ENCODE measurements at regions not wholly inside any gene's neighbourhood (a gene's known extent, or its start where the extent isn't known, plus 50 kb on each side); places are given as distances from the start of the nearest gene placed in this dataset.

DNA sequence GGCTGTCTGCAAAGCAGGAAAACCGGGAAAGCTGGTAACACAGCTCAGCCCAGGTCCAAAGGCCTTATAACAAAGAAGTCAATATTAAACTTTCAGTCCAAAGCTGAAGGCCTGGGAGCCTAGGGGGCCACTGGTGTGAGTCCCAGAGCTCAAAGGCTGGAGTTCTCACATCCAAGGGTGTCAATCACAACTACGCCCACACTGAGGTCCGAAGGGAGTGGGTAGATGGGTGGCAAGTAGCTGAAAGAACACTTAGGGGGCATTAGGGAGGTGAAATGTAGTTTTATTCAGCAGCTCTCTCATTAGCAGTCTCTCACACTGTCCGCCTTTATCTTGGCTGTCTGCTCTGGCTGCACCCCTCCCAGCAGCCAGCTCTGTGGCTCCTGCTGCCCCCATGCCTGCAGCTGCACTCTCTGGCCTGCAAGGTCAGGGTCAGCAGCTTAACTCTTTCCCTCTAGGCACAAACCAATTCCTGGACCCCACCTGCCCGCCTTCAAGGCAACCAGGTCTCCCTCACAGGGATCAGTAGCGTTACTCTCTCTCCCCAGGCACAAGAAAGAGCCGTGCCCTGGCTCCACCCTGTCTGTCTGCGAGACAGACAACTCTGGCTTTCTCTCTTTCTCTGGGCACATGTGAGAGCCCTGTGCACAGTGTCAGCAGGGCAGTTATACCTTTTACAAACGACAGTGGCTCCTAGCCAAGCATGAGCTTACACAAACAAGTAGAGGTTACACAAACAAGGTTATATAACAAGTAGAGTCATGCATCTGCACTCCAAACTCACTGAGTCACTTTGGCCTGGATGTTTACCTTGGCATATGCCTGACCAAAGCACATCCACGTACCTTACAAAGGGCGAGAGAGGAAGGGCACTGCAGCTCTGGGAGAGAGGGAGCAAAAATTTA is 249.4 kb upstream of the PCDH20 start:
- no peaks in the 10 kb centered on the region for H3K9me3 ChIP-seq (ENCODE audit: control insufficient read depth in 1 of 2, insufficient read depth in 1 of 2, low read depth in 1 of 2, low read length in 2 of 2)
- ChIA-PET RAD21 (ENCODE audit: low non-redundant PET in 1 of 2, low total read pairs in 2 of 2, uncharacterized antibody in 2 of 2, unreplicated experiment in 2 of 2) (no interaction called here), CTCF (no interaction called here), POLR2A (no interaction called here)
- no peak overlapping the region for H3K4me3 ChIP-seq (replicated peaks in 1 of 2; ENCODE audit: low read depth in 1 of 2, low read length in 2 of 2)
- no peaks in the 10 kb centered on the region for H4K20me1 ChIP-seq (ENCODE audit: insufficient read depth)
- no peak overlapping the region for H3K9ac ChIP-seq (ENCODE audit: low read length)
- H3K4me1 ChIP-seq (ENCODE audit: control insufficient read depth in 1 of 2, insufficient read depth in 2 of 2, low read length in 2 of 2): peaks cover 3 to 10% of the 10 kb centered on the region in 2 experiments; a peak in 2 of 4 replicates
- no TSS peak for BruUV-seq (replicated peaks)
- no peaks in the 10 kb centered on the region for H3K36me3 ChIP-seq (ENCODE audit: control insufficient read depth in 1 of 2, insufficient read depth in 2 of 2, low read length in 2 of 2)
- intact Hi-C loops (cut with micrococcal nuclease): no loop called here
- peak; percentile 80 for ATAC-seq
- peak; percentile 10 for DNase-seq (ENCODE audit: low read depth, low spot score)
- H2AFZ ChIP-seq (ENCODE audit: low read depth, low read length, poor library complexity, severe bottlenecking): no peak overlapping the region
- no peaks in the 10 kb centered on the region for H3K9me2 ChIP-seq (ENCODE audit: insufficient read depth)
- no peaks in the 10 kb centered on the region for H3K27me3 ChIP-seq (ENCODE audit: insufficient read depth, low read length)
- TF ChIP-seq, protein P1, sequence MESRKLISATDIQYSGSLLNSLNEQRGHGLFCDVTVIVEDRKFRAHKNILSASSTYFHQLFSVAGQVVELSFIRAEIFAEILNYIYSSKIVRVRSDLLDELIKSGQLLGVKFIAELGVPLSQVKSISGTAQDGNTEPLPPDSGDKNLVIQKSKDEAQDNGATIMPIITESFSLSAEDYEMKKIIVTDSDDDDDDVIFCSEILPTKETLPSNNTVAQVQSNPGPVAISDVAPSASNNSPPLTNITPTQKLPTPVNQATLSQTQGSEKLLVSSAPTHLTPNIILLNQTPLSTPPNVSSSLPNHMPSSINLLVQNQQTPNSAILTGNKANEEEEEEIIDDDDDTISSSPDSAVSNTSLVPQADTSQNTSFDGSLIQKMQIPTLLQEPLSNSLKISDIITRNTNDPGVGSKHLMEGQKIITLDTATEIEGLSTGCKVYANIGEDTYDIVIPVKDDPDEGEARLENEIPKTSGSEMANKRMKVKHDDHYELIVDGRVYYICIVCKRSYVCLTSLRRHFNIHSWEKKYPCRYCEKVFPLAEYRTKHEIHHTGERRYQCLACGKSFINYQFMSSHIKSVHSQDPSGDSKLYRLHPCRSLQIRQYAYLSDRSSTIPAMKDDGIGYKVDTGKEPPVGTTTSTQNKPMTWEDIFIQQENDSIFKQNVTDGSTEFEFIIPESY (IDR thresholded peaks at IDR 0.05; ENCODE audit: extremely low read depth, insufficient replicate concordance, low read length): no peak
- H3K27ac ChIP-seq (ENCODE audit: low read depth, low read length): no peak overlapping the region
- H3K4me2 ChIP-seq (ENCODE audit: low read length): peak overlapping the region; percentile 44
- H3K79me2 ChIP-seq (ENCODE audit: insufficient read depth, low read length): no peaks in the 10 kb centered on the region

DNA sequence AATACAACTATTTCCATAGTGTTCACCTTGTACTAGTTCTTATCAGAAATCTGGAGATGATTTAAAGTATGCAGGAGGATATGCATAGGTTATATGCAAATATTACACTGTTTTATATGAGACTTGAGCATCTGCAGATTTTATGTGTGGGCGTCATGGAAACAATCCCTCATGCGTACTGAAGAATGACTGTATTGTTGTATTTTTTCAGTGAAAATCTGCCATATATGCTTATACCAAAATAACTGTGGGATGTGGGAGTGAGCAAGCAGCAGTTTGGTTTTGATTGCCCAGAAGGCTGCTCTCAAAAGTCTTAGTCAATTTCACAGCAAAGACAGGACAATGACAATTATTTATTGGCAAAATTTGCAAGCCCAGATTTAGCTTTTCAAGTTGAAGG is 238.8 kb upstream of the PCDH20 start:
- H2AFZ ChIP-seq (ENCODE audit: low read depth, low read length, poor library complexity, severe bottlenecking): no peak overlapping the region
- H3K4me2 ChIP-seq (ENCODE audit: low read length): no peak overlapping the region
- no peaks in the 10 kb centered on the region for H3K79me2 ChIP-seq (ENCODE audit: insufficient read depth, low read length)
- H3K4me3 ChIP-seq (replicated peaks in 1 of 2; ENCODE audit: low read depth in 1 of 2, low read length in 2 of 2): no peak overlapping the region
- intact Hi-C loops (cut with micrococcal nuclease): no loop called here
- ATAC-seq: no peak
- ChIA-PET CTCF (no interaction called here), POLR2A (no interaction called here), RAD21 (ENCODE audit: low non-redundant PET in 1 of 2, low total read pairs in 2 of 2, uncharacterized antibody in 2 of 2, unreplicated experiment in 2 of 2) (no interaction called here)
- H3K9me2 ChIP-seq (ENCODE audit: insufficient read depth): no peaks in the 10 kb centered on the region
- no peaks in the 10 kb centered on the region for H3K36me3 ChIP-seq (ENCODE audit: control insufficient read depth in 1 of 2, insufficient read depth in 2 of 2, low read length in 2 of 2)
- H3K9me3 ChIP-seq (ENCODE audit: control insufficient read depth in 1 of 2, insufficient read depth in 1 of 2, low read depth in 1 of 2, low read length in 2 of 2): no peaks in the 10 kb centered on the region
- no peak overlapping the region for H3K27ac ChIP-seq (ENCODE audit: low read depth, low read length)
- DNase-seq (ENCODE audit: low read depth, low spot score): no peak
- no peaks in the 10 kb centered on the region for H3K4me1 ChIP-seq (ENCODE audit: control insufficient read depth in 1 of 2, insufficient read depth in 2 of 2, low read length in 2 of 2)
- no TSS peak for BruUV-seq (replicated peaks)
- no peaks in the 10 kb centered on the region for H3K27me3 ChIP-seq (ENCODE audit: insufficient read depth, low read length)
- H3K9ac ChIP-seq (ENCODE audit: low read length): no peak overlapping the region
- no peaks in the 10 kb centered on the region for H4K20me1 ChIP-seq (ENCODE audit: insufficient read depth)
- TF ChIP-seq, protein P2, sequence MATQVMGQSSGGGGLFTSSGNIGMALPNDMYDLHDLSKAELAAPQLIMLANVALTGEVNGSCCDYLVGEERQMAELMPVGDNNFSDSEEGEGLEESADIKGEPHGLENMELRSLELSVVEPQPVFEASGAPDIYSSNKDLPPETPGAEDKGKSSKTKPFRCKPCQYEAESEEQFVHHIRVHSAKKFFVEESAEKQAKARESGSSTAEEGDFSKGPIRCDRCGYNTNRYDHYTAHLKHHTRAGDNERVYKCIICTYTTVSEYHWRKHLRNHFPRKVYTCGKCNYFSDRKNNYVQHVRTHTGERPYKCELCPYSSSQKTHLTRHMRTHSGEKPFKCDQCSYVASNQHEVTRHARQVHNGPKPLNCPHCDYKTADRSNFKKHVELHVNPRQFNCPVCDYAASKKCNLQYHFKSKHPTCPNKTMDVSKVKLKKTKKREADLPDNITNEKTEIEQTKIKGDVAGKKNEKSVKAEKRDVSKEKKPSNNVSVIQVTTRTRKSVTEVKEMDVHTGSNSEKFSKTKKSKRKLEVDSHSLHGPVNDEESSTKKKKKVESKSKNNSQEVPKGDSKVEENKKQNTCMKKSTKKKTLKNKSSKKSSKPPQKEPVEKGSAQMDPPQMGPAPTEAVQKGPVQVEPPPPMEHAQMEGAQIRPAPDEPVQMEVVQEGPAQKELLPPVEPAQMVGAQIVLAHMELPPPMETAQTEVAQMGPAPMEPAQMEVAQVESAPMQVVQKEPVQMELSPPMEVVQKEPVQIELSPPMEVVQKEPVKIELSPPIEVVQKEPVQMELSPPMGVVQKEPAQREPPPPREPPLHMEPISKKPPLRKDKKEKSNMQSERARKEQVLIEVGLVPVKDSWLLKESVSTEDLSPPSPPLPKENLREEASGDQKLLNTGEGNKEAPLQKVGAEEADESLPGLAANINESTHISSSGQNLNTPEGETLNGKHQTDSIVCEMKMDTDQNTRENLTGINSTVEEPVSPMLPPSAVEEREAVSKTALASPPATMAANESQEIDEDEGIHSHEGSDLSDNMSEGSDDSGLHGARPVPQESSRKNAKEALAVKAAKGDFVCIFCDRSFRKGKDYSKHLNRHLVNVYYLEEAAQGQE (IDR thresholded peaks at IDR 0.05; ENCODE audit: low read depth): no peak
- no peak for TF ChIP-seq ZFX (IDR thresholded peaks at IDR 0.05)
- no peak for TF ChIP-seq TCF7L2 (IDR thresholded peaks at IDR 0.05; ENCODE audit: borderline replicate concordance, extremely low read depth, insufficient read depth, insufficient read length)
- no peak for TF ChIP-seq YY1 (IDR thresholded peaks at IDR 0.05; ENCODE audit: extremely low read depth, insufficient replicate concordance, low read depth, low read length)
- no peak for TF ChIP-seq SP1 (IDR thresholded peaks at IDR 0.05; ENCODE audit: low read depth)
- TF ChIP-seq, protein P3, sequence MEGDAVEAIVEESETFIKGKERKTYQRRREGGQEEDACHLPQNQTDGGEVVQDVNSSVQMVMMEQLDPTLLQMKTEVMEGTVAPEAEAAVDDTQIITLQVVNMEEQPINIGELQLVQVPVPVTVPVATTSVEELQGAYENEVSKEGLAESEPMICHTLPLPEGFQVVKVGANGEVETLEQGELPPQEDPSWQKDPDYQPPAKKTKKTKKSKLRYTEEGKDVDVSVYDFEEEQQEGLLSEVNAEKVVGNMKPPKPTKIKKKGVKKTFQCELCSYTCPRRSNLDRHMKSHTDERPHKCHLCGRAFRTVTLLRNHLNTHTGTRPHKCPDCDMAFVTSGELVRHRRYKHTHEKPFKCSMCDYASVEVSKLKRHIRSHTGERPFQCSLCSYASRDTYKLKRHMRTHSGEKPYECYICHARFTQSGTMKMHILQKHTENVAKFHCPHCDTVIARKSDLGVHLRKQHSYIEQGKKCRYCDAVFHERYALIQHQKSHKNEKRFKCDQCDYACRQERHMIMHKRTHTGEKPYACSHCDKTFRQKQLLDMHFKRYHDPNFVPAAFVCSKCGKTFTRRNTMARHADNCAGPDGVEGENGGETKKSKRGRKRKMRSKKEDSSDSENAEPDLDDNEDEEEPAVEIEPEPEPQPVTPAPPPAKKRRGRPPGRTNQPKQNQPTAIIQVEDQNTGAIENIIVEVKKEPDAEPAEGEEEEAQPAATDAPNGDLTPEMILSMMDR (IDR thresholded peaks at IDR 0.05 in 2 of 3, conservative IDR thresholded peaks at IDR 0.05 in 1 of 3; ENCODE audit: borderline replicate concordance in 1 of 3, insufficient read depth in 1 of 3, low read depth in 2 of 3, low read length in 2 of 3): no peak
- TF ChIP-seq, protein P4, sequence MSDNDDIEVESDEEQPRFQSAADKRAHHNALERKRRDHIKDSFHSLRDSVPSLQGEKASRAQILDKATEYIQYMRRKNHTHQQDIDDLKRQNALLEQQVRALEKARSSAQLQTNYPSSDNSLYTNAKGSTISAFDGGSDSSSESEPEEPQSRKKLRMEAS (IDR thresholded peaks at IDR 0.05): no peak

Measured in HCT116 (cell line).